Fibroblast of skin of right biceps (primary cell): ENCODE measurements at regions not wholly inside any gene's neighbourhood (a gene's known extent, or its start where the extent isn't known, plus 50 kb on each side); places are given as distances from the start of the nearest gene placed in this dataset.
"Not testable (repeated sequence)": the region's sequence is repeated elsewhere in the genome, so short reads cannot be mapped to it uniquely, and the experiment has no call there.

Source experiments
- DNase-seq: peaks from one replicate; pipeline ENCODE4 v3.0.0-alpha.2; 2013

GRCh38 chr19:40940771-40941170 lies 50.3 kb upstream of the CYP2B6 start:
- DNase-seq = not testable (repeated sequence)

GRCh38 chr19:40938007-40938406 lies 53.1 kb upstream of the CYP2B6 start:
- DNase-seq = not testable (repeated sequence)

GRCh38 chr19:40936755-40937154 lies 54.3 kb upstream of the CYP2B6 start:
- no peak for DNase-seq

GRCh38 chr19:40933025-40933424 lies 51.0 kb upstream of the CYP2A7 start:
- DNase-seq = peak; percentile 8

- DNase-seq = no peak
These were observed 50.3 kb upstream of the CYP2A7 start for GRCh38 chr19:40932008-40932959.
